Mesendoderm (in vitro differentiated cells): ENCODE measurements at regions not wholly inside any gene's neighbourhood (a gene's known extent, or its start where the extent isn't known, plus 50 kb on each side); places are given as distances from the start of the nearest gene placed in this dataset.

Experiments
- DNase-seq: peaks from one replicate; pipeline ENCODE4 v3.0.0; 2013
- H2AK5ac ChIP-seq: 2 replicates; pipeline ENCODE4 v1.6.1; 2013; ENCODE audit warnings: low read length, inconsistent platforms
- H2BK120ac ChIP-seq: 2 replicates; pipeline ENCODE4 v1.6.1; 2013; ENCODE audit warnings: low read depth, mild to moderate bottlenecking, low read length, moderate library complexity, mixed read lengths
- H2BK15ac ChIP-seq: replicated peaks from 2 replicates; pipeline ENCODE4 v1.6.1; 2013; ENCODE audit warnings: low read depth, mild to moderate bottlenecking, moderate library complexity
- H2BK5ac ChIP-seq: 2 replicates; pipeline ENCODE4 v1.6.1; 2013; ENCODE audit warnings: low read length, inconsistent platforms
- H3K18ac ChIP-seq: 2 replicates; pipeline ENCODE4 v1.6.1; 2013; ENCODE audit warnings: mild to moderate bottlenecking, low read length, mixed read lengths
- H3K23ac ChIP-seq: one replicate; pipeline ENCODE4 v1.6.1; 2013; ENCODE audit warnings: low read length
- H3K27ac ChIP-seq: 2 replicates; pipeline ENCODE4 v1.5.1; 2013; ENCODE audit warnings: low read depth, mild to moderate bottlenecking, inconsistent platforms, low read length, moderate library complexity
- H3K27me3 ChIP-seq: 2 replicates; pipeline ENCODE4 v1.6.1; 2013; ENCODE audit warnings: low read length, control low read depth, mild to moderate bottlenecking, inconsistent platforms; ENCODE audit not compliant: insufficient read depth, poor library complexity
- H3K36me3 ChIP-seq: 2 replicates; pipeline ENCODE4 v1.6.1; 2013; ENCODE audit warnings: low read length, inconsistent platforms; ENCODE audit not compliant: control insufficient read depth, insufficient read depth
- H3K4ac ChIP-seq: one replicate; pipeline ENCODE4 v1.6.1; 2013; ENCODE audit warnings: low read depth, mild to moderate bottlenecking, low read length, moderate library complexity
- H3K4me1 ChIP-seq: 2 replicates; pipeline ENCODE4 v1.6.1; 2013; ENCODE audit warnings: low read depth, low read length, inconsistent platforms; ENCODE audit not compliant: control insufficient read depth
- H3K4me2 ChIP-seq: 2 replicates; pipeline ENCODE4 v1.6.1; 2013; ENCODE audit warnings: low read length
- H3K4me3 ChIP-seq: 2 replicates; pipeline ENCODE4 v1.5.1; 2013; ENCODE audit warnings: mild to moderate bottlenecking, low read length
- H3K56ac ChIP-seq: one replicate; pipeline ENCODE4 v1.6.1; 2013; ENCODE audit warnings: low read length
- H3K79me1 ChIP-seq: 2 replicates; pipeline ENCODE4 v1.6.1; 2013; ENCODE audit warnings: low read length, inconsistent platforms
- H3K79me2 ChIP-seq: 2 replicates; pipeline ENCODE4 v1.6.1; 2013; ENCODE audit warnings: mild to moderate bottlenecking, low read length; ENCODE audit not compliant: control insufficient read depth, insufficient read depth
- H3K9ac ChIP-seq: 2 replicates; pipeline ENCODE4 v1.6.1; 2013; ENCODE audit warnings: low read length, inconsistent platforms
- H4K5ac ChIP-seq: one replicate; pipeline ENCODE4 v1.6.1; 2013; ENCODE audit warnings: low read length
- H4K8ac ChIP-seq: one replicate; pipeline ENCODE4 v1.6.1; 2013; ENCODE audit warnings: low read depth, mild to moderate bottlenecking, control low read depth, low read length, moderate library complexity
- WGBS: extraction: QIAGEN DNeasy Blood & Tissue Kit; methylation state at CpG from one replicate; pipeline ENCODE4 v1.1.7; 2013; ENCODE audit warnings: low lambda C conversion rate, missing lambda C conversion rate; ENCODE audit not compliant: insufficient coverage; ENCODE audit errors: extremely low coverage; 5-methylcytosine and 5-hydroxymethylcytosine counted together

DNA sequence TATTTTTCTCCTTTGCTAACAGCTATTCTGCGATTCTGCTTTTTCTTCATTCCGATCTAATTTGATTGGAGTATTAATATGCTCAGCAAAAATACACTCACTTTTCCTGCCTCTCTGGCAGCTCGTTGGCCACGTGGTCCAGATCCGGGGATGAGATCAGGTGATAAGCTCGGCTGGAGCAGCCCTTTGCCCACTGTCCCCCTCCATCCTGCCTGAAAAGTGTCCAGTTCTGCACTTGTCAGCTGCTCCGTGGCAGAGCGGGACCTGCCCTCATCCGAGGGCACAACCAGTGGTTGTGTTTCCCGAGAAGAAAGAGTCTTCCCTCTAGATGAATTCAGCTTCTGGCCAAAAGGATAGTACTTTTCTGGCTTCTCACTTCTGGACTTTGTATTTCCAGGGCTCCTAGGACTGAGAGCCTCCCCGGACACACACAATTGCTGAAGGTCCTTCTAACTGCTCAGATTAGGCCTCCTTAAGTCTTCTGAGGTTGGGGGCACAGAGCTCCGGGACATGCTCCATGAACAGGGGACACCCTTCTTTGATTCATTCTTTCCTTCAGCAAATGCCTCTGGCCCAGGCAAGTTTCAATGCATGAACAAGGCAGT is 103.9 kb upstream of the ALDH1A3 start:
- Histone ChIP-seq H3K18ac (no peak overlapping the region), H2BK5ac (no peak overlapping the region), H2BK120ac (no peak overlapping the region), H3K4me2 (no peak overlapping the region), H3K4me3 (no peak overlapping the region), H2BK15ac (no peak overlapping the region), H4K5ac (no peak overlapping the region), H3K79me2 (no peaks in the 10 kb centered on the region), H4K8ac (no peak overlapping the region), H3K36me3 (no peaks in the 10 kb centered on the region), H3K4ac (no peak overlapping the region), H3K27ac (no peak overlapping the region), H3K23ac (no peak overlapping the region), H3K4me1 (no peaks in the 10 kb centered on the region), H3K27me3 (no peaks in the 10 kb centered on the region), H3K9ac (no peak overlapping the region), H2AK5ac (no peak overlapping the region), H3K79me1 (no peaks in the 10 kb centered on the region), H3K56ac (no peak overlapping the region)
- WGBS: no CpG with 5 or more reads among the region's 12 CpGs
- no peak for DNase-seq

DNA sequence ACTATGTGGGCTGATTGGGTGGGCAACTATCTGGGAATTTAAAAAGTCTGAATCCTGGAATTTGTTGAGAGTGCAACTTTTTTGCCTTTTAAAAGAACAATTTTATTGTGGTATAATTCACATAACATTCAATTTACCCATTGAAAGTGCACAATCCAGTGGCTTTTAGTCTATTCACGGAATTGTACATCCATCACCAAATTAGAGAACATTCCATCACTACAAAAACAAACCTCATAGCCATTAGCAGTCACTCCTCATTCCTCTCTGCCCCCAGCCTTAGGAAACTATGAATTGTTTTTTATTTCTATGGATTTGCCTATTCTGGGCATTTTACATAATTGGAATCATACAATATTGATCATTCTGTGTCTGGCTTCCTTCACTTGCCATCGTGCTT is 101.8 kb upstream of the ALDH1A3 start:
- Histone ChIP-seq H3K79me1 (no peaks in the 10 kb centered on the region), H3K4me3 (no peak overlapping the region), H2BK5ac (no peak overlapping the region), H2AK5ac (no peak overlapping the region), H3K79me2 (no peaks in the 10 kb centered on the region), H3K4me2 (no peak overlapping the region), H3K9ac (no peak overlapping the region), H3K4ac (no peak overlapping the region), H3K4me1 (no peaks in the 10 kb centered on the region), H3K27me3 (no peaks in the 10 kb centered on the region), H3K36me3 (no peaks in the 10 kb centered on the region), H3K18ac (no peak overlapping the region), H3K27ac (no peak overlapping the region), H2BK120ac (no peak overlapping the region), H4K8ac (no peak overlapping the region), H3K56ac (no peak overlapping the region), H3K23ac (no peak overlapping the region), H4K5ac (no peak overlapping the region), H2BK15ac (no peak overlapping the region)
- DNase-seq: no peak
- no CpG with 5 or more reads among the region's 2 CpGs for WGBS

DNA sequence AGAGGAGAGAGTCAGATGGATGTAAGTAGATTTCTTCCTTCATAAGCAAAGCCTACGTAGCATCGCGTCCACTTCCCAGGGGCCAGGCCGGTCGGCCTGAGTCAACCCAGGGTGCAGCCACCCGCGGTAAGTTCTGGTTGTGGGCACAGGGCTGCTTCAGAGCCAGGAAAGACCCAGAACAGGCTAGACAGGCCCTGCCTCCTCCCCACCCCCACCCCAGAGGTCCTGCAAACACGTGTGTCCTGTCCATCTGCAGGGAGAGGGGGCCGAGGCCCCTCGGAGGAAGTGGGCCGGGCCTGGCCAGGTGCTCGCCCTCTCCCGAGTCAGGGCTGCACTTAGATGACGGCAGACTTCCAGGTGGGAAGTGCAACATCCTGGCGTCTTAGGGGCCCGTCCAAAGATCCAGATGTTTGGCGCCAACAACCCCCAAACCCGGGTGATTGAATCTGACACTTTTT is 100.8 kb upstream of the ALDH1A3 start:
- no CpG with 5 or more reads among the region's 18 CpGs for WGBS
- H3K79me2 ChIP-seq: no peaks in the 10 kb centered on the region
- H3K9ac ChIP-seq: no peak overlapping the region
- H2AK5ac ChIP-seq: no peak overlapping the region
- H3K23ac ChIP-seq: no peak overlapping the region
- H3K27ac ChIP-seq: no peak overlapping the region
- no peak overlapping the region for H3K4me2 ChIP-seq
- no peak overlapping the region for H3K4ac ChIP-seq
- H4K5ac ChIP-seq: no peak overlapping the region
- H2BK15ac ChIP-seq: no peak overlapping the region
- DNase-seq: no peak
- H4K8ac ChIP-seq: no peak overlapping the region
- no peak overlapping the region for H3K18ac ChIP-seq
- no peaks in the 10 kb centered on the region for H3K27me3 ChIP-seq
- H3K4me1 ChIP-seq: no peaks in the 10 kb centered on the region
- H2BK5ac ChIP-seq: no peak overlapping the region
- H3K36me3 ChIP-seq: no peaks in the 10 kb centered on the region
- H3K56ac ChIP-seq: no peak overlapping the region
- H2BK120ac ChIP-seq: no peak overlapping the region
- no peaks in the 10 kb centered on the region for H3K79me1 ChIP-seq
- no peak overlapping the region for H3K4me3 ChIP-seq

DNA sequence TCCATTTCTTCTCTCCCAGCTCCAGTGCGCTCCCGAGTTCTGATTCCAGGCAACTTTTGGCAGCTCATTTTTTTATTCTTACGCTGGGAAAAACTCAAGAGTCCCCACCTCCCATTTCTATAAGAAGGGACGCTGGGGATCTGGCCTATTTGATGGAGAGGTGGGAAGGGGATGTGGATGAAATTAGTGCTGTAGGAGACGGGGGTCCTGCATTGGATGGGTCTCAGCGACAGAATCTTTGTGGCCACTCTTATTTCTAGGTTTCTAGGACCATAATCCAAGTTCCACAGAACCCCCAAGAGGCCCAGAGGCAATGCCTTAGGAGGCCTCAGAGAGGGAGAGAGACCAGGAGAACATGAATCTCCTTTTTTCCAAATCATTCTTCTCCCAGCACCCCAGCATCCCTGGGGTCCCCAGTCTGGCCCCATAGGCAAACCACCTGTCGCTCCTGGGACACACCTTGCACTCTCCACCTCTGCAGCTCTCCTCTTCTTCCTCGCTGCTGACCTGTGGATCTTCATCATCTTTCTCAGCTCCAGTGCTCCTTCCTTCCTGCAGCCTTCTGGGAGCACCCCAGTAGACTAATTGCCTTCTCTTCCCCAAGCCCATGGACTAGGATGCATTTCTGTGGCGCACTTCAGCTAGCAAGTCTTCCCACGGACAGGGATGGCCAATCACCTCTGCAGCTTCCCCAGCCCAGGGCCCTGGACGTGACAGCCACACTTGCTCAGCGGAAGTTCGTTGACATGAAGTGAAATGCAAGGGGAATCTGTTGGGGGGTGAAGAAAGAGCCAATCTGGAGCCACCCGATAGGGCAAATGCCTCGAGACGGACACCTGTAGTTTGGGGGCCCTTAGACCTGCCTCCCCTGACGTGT is 100.1 kb upstream of the ALDH1A3 start:
- H3K18ac ChIP-seq: no peak overlapping the region
- H3K79me1 ChIP-seq: no peaks in the 10 kb centered on the region
- no peak overlapping the region for H3K23ac ChIP-seq
- H3K4me3 ChIP-seq: no peak overlapping the region
- no peaks in the 10 kb centered on the region for H3K4me1 ChIP-seq
- H4K5ac ChIP-seq: no peak overlapping the region
- H2BK120ac ChIP-seq: no peak overlapping the region
- H4K8ac ChIP-seq: no peak overlapping the region
- no peak overlapping the region for H3K56ac ChIP-seq
- H3K79me2 ChIP-seq: no peaks in the 10 kb centered on the region
- H3K4ac ChIP-seq: no peak overlapping the region
- no CpG with 5 or more reads among the region's 17 CpGs for WGBS
- no peaks in the 10 kb centered on the region for H3K27me3 ChIP-seq
- no peak overlapping the region for H3K4me2 ChIP-seq
- no peak overlapping the region for H3K27ac ChIP-seq
- no peaks in the 10 kb centered on the region for H3K36me3 ChIP-seq
- no peak overlapping the region for H2AK5ac ChIP-seq
- H3K9ac ChIP-seq: no peak overlapping the region
- H2BK5ac ChIP-seq: no peak overlapping the region
- DNase-seq: no peak
- H2BK15ac ChIP-seq: no peak overlapping the region

DNA sequence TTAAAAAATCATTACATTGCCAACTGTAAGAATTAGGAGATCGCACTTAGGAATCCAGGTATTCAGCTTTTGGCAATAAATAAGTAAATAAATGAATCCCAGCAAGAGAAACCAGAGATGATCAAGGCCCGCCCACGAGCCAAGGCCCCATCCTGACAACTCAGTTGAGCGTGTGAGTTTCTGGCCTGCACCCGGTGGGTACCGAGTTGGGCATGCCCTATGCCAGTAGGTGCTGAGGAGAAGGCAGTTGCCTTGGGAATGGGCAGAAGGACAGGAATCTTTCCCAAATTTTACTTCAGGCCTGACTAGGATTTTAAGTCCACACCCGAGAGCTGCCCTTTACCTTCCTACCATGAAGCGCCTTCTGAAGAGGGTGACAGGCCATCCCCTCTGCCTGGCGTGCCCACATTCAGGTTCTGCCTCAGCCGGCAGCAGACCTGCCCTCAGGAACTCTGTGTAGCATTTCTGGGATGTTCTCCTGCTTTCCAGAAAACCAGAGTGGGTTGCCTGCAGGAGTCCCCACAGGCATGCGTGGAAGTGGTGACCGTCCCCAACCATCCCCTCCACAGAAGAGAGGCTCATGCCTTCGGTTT is 99.3 kb upstream of the ALDH1A3 start:
- Histone ChIP-seq H4K5ac (no peak overlapping the region), H3K27ac (no peak overlapping the region), H3K36me3 (no peaks in the 10 kb centered on the region), H2BK15ac (no peak overlapping the region), H3K4me2 (no peak overlapping the region), H3K4me1 (no peaks in the 10 kb centered on the region), H3K18ac (no peak overlapping the region), H4K8ac (no peak overlapping the region), H2BK5ac (no peak overlapping the region), H3K4ac (no peak overlapping the region), H2AK5ac (no peak overlapping the region), H3K56ac (no peak overlapping the region), H2BK120ac (no peak overlapping the region), H3K27me3 (no peaks in the 10 kb centered on the region), H3K79me1 (no peaks in the 10 kb centered on the region), H3K23ac (no peak overlapping the region), H3K79me2 (no peaks in the 10 kb centered on the region), H3K9ac (no peak overlapping the region), H3K4me3 (no peak overlapping the region)
- no CpG with 5 or more reads among the region's 13 CpGs for WGBS
- no peak for DNase-seq
